ENCODE measurements at regions not wholly inside any gene's neighbourhood (a gene's known extent, or its start where the extent isn't known, plus 50 kb on each side); places are given as distances from the start of the nearest gene placed in this dataset.

DNA sequence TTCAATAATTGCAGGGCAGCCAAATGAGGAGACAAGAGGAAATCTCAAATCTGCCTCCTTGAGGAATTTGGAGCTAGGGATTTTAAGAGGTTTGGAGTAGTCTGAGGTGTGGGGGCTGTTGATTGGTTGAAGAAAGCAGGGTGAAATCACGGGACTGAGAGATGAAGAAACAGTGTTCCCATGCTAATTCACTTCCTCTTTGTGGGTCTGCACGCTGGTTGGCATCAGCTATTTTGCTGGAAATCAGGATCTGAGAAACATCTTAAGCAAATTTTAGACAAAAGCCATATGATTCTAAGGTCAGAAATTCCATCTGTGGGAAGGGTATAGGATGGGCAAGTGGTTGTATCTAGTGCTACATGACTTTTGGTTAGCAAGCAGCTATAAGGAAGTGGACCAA, 107.1 kb upstream of the PAXBP1 start:
- no peak for TF ChIP-seq CREB1 (CRISPR knock-in tag; IDR thresholded peaks at IDR 0.05)
- TF ChIP-seq, protein P1, sequence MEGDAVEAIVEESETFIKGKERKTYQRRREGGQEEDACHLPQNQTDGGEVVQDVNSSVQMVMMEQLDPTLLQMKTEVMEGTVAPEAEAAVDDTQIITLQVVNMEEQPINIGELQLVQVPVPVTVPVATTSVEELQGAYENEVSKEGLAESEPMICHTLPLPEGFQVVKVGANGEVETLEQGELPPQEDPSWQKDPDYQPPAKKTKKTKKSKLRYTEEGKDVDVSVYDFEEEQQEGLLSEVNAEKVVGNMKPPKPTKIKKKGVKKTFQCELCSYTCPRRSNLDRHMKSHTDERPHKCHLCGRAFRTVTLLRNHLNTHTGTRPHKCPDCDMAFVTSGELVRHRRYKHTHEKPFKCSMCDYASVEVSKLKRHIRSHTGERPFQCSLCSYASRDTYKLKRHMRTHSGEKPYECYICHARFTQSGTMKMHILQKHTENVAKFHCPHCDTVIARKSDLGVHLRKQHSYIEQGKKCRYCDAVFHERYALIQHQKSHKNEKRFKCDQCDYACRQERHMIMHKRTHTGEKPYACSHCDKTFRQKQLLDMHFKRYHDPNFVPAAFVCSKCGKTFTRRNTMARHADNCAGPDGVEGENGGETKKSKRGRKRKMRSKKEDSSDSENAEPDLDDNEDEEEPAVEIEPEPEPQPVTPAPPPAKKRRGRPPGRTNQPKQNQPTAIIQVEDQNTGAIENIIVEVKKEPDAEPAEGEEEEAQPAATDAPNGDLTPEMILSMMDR (IDR thresholded peaks at IDR 0.05), result no peak
- no peak for TF ChIP-seq MXD4 (CRISPR knock-in tag; IDR thresholded peaks at IDR 0.05; ENCODE audit: borderline replicate concordance)
- TF ChIP-seq, protein P2, sequence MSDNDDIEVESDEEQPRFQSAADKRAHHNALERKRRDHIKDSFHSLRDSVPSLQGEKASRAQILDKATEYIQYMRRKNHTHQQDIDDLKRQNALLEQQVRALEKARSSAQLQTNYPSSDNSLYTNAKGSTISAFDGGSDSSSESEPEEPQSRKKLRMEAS (CRISPR knock-in tag; IDR thresholded peaks at IDR 0.05), result no peak
- TF ChIP-seq FOXK1 (CRISPR knock-in tag; IDR thresholded peaks at IDR 0.05), result no peak
- TF ChIP-seq GABPB1 (CRISPR knock-in tag; IDR thresholded peaks at IDR 0.05), result no peak
- TF ChIP-seq, protein P3, sequence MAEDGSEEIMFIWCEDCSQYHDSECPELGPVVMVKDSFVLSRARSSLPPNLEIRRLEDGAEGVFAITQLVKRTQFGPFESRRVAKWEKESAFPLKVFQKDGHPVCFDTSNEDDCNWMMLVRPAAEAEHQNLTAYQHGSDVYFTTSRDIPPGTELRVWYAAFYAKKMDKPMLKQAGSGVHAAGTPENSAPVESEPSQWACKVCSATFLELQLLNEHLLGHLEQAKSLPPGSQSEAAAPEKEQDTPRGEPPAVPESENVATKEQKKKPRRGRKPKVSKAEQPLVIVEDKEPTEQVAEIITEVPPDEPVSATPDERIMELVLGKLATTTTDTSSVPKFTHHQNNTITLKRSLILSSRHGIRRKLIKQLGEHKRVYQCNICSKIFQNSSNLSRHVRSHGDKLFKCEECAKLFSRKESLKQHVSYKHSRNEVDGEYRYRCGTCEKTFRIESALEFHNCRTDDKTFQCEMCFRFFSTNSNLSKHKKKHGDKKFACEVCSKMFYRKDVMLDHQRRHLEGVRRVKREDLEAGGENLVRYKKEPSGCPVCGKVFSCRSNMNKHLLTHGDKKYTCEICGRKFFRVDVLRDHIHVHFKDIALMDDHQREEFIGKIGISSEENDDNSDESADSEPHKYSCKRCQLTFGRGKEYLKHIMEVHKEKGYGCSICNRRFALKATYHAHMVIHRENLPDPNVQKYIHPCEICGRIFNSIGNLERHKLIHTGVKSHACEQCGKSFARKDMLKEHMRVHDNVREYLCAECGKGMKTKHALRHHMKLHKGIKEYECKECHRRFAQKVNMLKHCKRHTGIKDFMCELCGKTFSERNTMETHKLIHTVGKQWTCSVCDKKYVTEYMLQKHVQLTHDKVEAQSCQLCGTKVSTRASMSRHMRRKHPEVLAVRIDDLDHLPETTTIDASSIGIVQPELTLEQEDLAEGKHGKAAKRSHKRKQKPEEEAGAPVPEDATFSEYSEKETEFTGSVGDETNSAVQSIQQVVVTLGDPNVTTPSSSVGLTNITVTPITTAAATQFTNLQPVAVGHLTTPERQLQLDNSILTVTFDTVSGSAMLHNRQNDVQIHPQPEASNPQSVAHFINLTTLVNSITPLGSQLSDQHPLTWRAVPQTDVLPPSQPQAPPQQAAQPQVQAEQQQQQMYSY (CRISPR knock-in tag; IDR thresholded peaks at IDR 0.05), result no peak
- TF ChIP-seq, protein P4, sequence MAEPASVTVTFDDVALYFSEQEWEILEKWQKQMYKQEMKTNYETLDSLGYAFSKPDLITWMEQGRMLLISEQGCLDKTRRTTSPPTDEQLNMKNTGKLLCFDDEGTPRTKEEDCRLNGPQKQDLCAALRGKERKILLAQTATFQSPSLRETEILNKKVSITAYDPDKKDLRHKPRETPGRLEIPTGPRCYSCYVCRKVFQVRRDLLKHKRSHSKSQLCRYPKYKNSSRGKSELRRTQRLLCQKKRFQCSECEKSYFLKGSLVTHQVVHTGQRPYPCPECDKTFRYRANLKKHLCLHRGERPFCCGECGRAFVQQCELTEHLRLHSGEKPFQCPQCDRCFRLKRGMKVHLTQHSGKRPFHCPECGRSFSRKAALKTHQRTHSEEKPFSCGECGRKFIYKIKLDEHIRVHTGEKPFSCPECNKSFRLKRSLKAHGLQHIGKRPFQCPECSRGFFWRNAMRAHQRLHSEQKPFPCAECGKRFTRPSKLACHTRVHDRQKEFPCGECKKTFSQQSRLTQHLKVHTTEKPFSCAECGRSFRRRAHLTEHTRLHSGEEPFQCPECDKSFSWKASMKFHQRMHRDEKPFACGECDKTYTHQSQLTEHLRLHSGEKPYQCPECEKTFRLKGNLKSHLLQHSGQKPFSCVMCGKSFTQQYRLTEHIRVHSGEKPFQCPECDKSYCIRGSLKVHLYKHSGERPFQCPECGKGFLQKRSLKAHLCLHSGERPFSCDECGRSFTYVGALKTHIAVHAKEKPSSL (CRISPR knock-in tag; conservative IDR thresholded peaks at IDR 0.05), result no peak
- no peak for TF ChIP-seq CBFB (CRISPR knock-in tag; IDR thresholded peaks at IDR 0.05; ENCODE audit: low read depth)
- TF ChIP-seq ATF1 (CRISPR knock-in tag; IDR thresholded peaks at IDR 0.05), result no peak
- TF ChIP-seq, protein P5, sequence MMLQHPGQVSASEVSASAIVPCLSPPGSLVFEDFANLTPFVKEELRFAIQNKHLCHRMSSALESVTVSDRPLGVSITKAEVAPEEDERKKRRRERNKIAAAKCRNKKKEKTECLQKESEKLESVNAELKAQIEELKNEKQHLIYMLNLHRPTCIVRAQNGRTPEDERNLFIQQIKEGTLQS (CRISPR knock-in tag; conservative IDR thresholded peaks at IDR 0.05), result no peak
- TF ChIP-seq, protein P6, sequence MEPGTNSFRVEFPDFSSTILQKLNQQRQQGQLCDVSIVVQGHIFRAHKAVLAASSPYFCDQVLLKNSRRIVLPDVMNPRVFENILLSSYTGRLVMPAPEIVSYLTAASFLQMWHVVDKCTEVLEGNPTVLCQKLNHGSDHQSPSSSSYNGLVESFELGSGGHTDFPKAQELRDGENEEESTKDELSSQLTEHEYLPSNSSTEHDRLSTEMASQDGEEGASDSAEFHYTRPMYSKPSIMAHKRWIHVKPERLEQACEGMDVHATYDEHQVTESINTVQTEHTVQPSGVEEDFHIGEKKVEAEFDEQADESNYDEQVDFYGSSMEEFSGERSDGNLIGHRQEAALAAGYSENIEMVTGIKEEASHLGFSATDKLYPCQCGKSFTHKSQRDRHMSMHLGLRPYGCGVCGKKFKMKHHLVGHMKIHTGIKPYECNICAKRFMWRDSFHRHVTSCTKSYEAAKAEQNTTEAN (CRISPR knock-in tag; IDR thresholded peaks at IDR 0.05), result no peak
- TF ChIP-seq, protein P7, sequence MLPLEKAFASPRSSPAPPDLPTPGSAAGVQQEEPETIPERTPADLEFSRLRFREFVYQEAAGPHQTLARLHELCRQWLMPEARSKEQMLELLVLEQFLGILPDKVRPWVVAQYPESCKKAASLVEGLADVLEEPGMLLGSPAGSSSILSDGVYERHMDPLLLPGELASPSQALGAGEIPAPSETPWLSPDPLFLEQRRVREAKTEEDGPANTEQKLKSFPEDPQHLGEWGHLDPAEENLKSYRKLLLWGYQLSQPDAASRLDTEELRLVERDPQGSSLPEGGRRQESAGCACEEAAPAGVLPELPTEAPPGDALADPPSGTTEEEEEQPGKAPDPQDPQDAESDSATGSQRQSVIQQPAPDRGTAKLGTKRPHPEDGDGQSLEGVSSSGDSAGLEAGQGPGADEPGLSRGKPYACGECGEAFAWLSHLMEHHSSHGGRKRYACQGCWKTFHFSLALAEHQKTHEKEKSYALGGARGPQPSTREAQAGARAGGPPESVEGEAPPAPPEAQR (CRISPR knock-in tag; IDR thresholded peaks at IDR 0.05), result no peak
- TF ChIP-seq NR3C1 (CRISPR knock-in tag; conservative IDR thresholded peaks at IDR 0.05; ENCODE audit: low read depth), result no peak
